ENCODE measurements at regions not wholly inside any gene's neighbourhood (a gene's known extent, or its start where the extent isn't known, plus 50 kb on each side); places are given as distances from the start of the nearest gene placed in this dataset.

- TF ChIP-seq, protein P1, sequence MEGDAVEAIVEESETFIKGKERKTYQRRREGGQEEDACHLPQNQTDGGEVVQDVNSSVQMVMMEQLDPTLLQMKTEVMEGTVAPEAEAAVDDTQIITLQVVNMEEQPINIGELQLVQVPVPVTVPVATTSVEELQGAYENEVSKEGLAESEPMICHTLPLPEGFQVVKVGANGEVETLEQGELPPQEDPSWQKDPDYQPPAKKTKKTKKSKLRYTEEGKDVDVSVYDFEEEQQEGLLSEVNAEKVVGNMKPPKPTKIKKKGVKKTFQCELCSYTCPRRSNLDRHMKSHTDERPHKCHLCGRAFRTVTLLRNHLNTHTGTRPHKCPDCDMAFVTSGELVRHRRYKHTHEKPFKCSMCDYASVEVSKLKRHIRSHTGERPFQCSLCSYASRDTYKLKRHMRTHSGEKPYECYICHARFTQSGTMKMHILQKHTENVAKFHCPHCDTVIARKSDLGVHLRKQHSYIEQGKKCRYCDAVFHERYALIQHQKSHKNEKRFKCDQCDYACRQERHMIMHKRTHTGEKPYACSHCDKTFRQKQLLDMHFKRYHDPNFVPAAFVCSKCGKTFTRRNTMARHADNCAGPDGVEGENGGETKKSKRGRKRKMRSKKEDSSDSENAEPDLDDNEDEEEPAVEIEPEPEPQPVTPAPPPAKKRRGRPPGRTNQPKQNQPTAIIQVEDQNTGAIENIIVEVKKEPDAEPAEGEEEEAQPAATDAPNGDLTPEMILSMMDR (IDR thresholded peaks at IDR 0.05): no peak
- no peak for TF ChIP-seq POLR2A (IDR thresholded peaks at IDR 0.05)
Observed at GRCh38 chr2:21912405-21912804, 788.6 kb downstream of the TDRD15 start.
